DND-41 (cell line): ENCODE measurements at regions not wholly inside any gene's neighbourhood (a gene's known extent, or its start where the extent isn't known, plus 50 kb on each side); places are given as distances from the start of the nearest gene placed in this dataset.

Source experiments
- ATAC-seq: fragments of 200-7000 bp; cut with Tn5 transposase; 3 replicates; pipeline ENCODE4 v1.9.1; 2021; ENCODE audit warnings: low read depth; ENCODE audit not compliant: insufficient read depth
- DNase-seq: peaks from one replicate; pipeline ENCODE4 v3.0.0-alpha.2; 2020
- H2AFZ ChIP-seq: 2 replicates; pipeline ENCODE4 v1.6.0; 2012; ENCODE audit warnings: low read depth, low read length
- H3K27ac ChIP-seq: 2 replicates; pipeline ENCODE4 v1.5.1; 2012; ENCODE audit warnings: low read length, inconsistent platforms
- H3K27me3 ChIP-seq: fragments of 200-600 bp; sonication (generic); 2 replicates; pipeline ENCODE4 v1.6.0; 2012; ENCODE audit warnings: low read length, mild to moderate bottlenecking, inconsistent platforms; ENCODE audit not compliant: insufficient read depth, poor library complexity
- H3K36me3 ChIP-seq: 2 replicates; pipeline ENCODE4 v1.5.1; 2012; ENCODE audit warnings: low read length, inconsistent platforms; ENCODE audit not compliant: insufficient read depth
- H3K4me1 ChIP-seq: 2 replicates; pipeline ENCODE4 v1.5.1; 2012; ENCODE audit warnings: mild to moderate bottlenecking, low read length; ENCODE audit not compliant: insufficient read depth
- H3K4me2 ChIP-seq: 2 replicates; pipeline ENCODE4 v1.6.0; 2012; ENCODE audit warnings: mild to moderate bottlenecking, moderate library complexity, low read length, inconsistent platforms; ENCODE audit not compliant: insufficient read depth
- H3K4me3 ChIP-seq, 2 experiments: fragments of 200-600 bp in 1 of 2; shearing (Covaris generic) in 1 of 2; 2 replicates each; pipeline ENCODE4 v1.5.1; 2012 to 2016; ENCODE audit warnings: inconsistent platforms in 2 of 2, low read length in 2 of 2, mild to moderate bottlenecking in 2 of 2, low read depth in 1 of 2, moderate library complexity in 1 of 2
- H3K79me2 ChIP-seq: 2 replicates; pipeline ENCODE4 v1.6.0; 2012; ENCODE audit warnings: low read length, inconsistent platforms; ENCODE audit not compliant: insufficient read depth
- H3K9ac ChIP-seq: 2 replicates; pipeline ENCODE4 v1.6.0; 2012; ENCODE audit warnings: low read depth, mild to moderate bottlenecking, inconsistent platforms, low read length, moderate library complexity
- H3K9me3 ChIP-seq: 2 replicates; pipeline ENCODE4 v1.5.1; 2012; ENCODE audit warnings: low read length, moderate library complexity, mild to moderate bottlenecking, inconsistent platforms; ENCODE audit not compliant: insufficient read depth, severe bottlenecking
- H4K20me1 ChIP-seq: 2 replicates; pipeline ENCODE4 v1.6.0; 2012; ENCODE audit warnings: low read length; ENCODE audit not compliant: insufficient read depth
- EZH2 ChIP-seq: IDR thresholded peaks from 3 replicates; pipeline ENCODE4 v1.6.1; 2012; ENCODE audit warnings: borderline replicate concordance, low read depth, mild to moderate bottlenecking, moderate library complexity, low read length, inconsistent platforms; ENCODE audit not compliant: severe bottlenecking
- TF ChIP-seq, protein P1 (sequence below): IDR thresholded peaks from 2 replicates; pipeline ENCODE4 v1.5.1; 2012; ENCODE audit warnings: borderline replicate concordance, low read length, moderate library complexity, mild to moderate bottlenecking; ENCODE audit not compliant: poor library complexity, severe bottlenecking; ENCODE audit errors: extremely low read depth

DNA sequence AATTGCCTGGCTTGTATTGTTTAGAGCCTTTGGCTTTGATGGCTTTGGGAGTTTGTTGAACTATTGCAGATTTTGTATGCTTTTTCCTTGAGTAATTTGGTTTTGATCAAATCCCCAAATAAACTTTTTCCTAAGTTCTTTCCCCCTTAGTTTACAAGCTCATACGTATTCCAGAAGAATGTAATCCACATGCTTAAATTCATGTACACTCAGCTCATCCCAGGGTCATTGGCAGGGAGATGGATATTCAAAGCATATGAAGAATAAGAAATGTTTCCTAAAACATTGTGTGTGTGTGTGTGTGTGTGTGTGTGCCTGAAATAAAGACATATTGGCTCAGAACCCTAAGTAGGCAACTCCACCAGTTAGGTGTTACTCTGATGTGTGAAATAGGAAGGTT, 89.4 kb downstream of the TMEM30B start:
- Histone ChIP-seq H3K27ac (no peak overlapping the region), H3K79me2 (no peaks in the 10 kb centered on the region), H3K9ac (no peak overlapping the region), H3K36me3 (no peaks in the 10 kb centered on the region), H3K4me1 (no peaks in the 10 kb centered on the region), H2AFZ (no peak overlapping the region), H3K4me3 (no peak overlapping the region), H4K20me1 (no peaks in the 10 kb centered on the region), H3K4me2 (no peak overlapping the region), H3K27me3 (peaks cover 3% of the 10 kb centered on the region), H3K9me3 (no peaks in the 10 kb centered on the region)
- DNase-seq (no peak), ATAC-seq (no peak)
- TF ChIP-seq, protein P1, sequence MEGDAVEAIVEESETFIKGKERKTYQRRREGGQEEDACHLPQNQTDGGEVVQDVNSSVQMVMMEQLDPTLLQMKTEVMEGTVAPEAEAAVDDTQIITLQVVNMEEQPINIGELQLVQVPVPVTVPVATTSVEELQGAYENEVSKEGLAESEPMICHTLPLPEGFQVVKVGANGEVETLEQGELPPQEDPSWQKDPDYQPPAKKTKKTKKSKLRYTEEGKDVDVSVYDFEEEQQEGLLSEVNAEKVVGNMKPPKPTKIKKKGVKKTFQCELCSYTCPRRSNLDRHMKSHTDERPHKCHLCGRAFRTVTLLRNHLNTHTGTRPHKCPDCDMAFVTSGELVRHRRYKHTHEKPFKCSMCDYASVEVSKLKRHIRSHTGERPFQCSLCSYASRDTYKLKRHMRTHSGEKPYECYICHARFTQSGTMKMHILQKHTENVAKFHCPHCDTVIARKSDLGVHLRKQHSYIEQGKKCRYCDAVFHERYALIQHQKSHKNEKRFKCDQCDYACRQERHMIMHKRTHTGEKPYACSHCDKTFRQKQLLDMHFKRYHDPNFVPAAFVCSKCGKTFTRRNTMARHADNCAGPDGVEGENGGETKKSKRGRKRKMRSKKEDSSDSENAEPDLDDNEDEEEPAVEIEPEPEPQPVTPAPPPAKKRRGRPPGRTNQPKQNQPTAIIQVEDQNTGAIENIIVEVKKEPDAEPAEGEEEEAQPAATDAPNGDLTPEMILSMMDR = no peak
- no peak for TF ChIP-seq EZH2

- DNase-seq = no peak
- Histone ChIP-seq H3K27ac (no peak overlapping the region), H3K36me3 (no peaks in the 10 kb centered on the region)
Measured at GRCh38 chr14:61190341-61190740, 90.8 kb downstream of the TMEM30B start.

DNA sequence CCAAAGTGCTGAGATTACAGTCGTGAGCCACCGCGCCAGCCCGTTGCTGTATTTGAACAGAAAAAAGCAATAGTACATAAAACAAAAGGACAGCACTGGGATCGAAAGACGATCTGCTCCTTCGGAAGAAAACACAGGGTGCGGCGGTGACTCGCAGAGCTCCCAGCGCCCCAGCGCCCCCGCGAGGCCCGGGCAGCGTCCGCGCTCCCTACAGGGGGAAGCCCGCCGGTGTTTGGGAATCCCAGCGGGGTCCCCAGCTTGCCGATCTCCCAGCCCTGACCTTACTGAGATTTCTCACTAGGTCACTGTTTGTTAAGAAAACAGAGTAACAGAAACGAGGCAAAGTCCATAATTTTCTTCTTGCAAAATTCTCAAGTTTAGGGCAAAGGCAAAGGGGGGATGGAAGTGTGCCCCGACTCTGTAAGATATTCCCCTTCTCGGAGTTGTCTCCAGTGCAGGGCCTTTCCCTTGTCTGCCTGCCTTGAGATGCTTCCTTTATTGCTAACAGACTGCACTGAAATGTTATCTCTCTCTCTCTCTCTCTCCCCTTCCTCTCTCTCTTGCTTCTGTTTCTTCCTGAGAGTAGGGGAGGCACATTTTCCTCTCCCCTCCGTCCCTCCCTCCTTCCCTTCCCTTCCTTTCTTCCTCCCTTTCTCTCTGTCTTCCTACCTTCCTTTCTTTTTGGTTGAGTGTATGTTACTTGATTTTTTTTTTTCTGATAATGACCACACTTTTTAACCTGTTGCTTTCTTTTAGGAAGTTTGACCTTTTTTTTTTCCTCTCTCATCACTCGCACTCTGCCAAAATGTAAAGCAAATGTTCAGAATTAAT, 91.9 kb downstream of the TMEM30B start:
- Histone ChIP-seq H3K9me3 (no peaks in the 10 kb centered on the region), H3K27ac (no peak overlapping the region), H3K36me3 (no peaks in the 10 kb centered on the region), H4K20me1 (no peaks in the 10 kb centered on the region), H3K79me2 (no peaks in the 10 kb centered on the region), H3K4me2 (no peak overlapping the region), H2AFZ (no peak overlapping the region), H3K4me3 (no peak overlapping the region), H3K9ac (no peak overlapping the region), H3K4me1 (no peaks in the 10 kb centered on the region), H3K27me3 (peaks cover 8% of the 10 kb centered on the region)
- no peak for ATAC-seq
- DNase-seq = no peak
- no peak for TF ChIP-seq EZH2
- TF ChIP-seq, protein P1 = no peak

More at GRCh38 chr14:61190341-61190740, 90.8 kb downstream of the TMEM30B start:
- H3K79me2 ChIP-seq = no peaks in the 10 kb centered on the region
- H3K9ac ChIP-seq = no peak overlapping the region
- H4K20me1 ChIP-seq = no peaks in the 10 kb centered on the region
- no peak overlapping the region for H3K4me3 ChIP-seq
- no peak overlapping the region for H3K4me2 ChIP-seq
- no peak for TF ChIP-seq EZH2
- TF ChIP-seq, protein P1 = no peak
- peaks cover 5% of the 10 kb centered on the region for H3K27me3 ChIP-seq
- ATAC-seq = no peak
- H3K4me1 ChIP-seq = no peaks in the 10 kb centered on the region
- H2AFZ ChIP-seq = no peak overlapping the region
- H3K9me3 ChIP-seq = no peaks in the 10 kb centered on the region
